H1 (cell line): ENCODE measurements at regions not wholly inside any gene's neighbourhood (a gene's known extent, or its start where the extent isn't known, plus 50 kb on each side); places are given as distances from the start of the nearest gene placed in this dataset.

Source experiments
- CTCF ChIA-PET: fragments of 300-600 bp; sonication (Branson Sonifier 250); formaldehyde crosslinking; loops from one replicate; lab custom pipeline; 2021; ENCODE audit not compliant: partially characterized antibody; lab: Charles Lee
- POLR2A ChIA-PET: fragments of 300-600 bp; sonication (Branson Sonifier 250); formaldehyde crosslinking; loops from one replicate; lab custom pipeline; 2021; ENCODE audit warnings: inconsistent platforms; ENCODE audit not compliant: partially characterized antibody; lab: Charles Lee
- DNase-seq, 2 experiments: peaks; one replicate each; pipeline versions ENCODE4 v3.0.0 to v3.0.0-alpha.2; 2010 to 2022; ENCODE audit warnings: low spot score in 2 of 2, low read depth in 1 of 2, mixed read lengths in 1 of 2
- FAIRE-seq: peaks from 2 replicates; lab custom pipeline; 2011; peaks lifted over from hg19 to GRCh38; lab: Jason Lieb, UNC
- H2AFZ ChIP-seq: 2 replicates; pipeline ENCODE4 v1.8.1; 2012; ENCODE audit warnings: low read length, inconsistent platforms
- H2AK5ac ChIP-seq: 2 replicates; pipeline ENCODE4 v1.6.1; 2013; ENCODE audit warnings: low read depth, low read length
- H2BK120ac ChIP-seq: replicated peaks from 2 replicates; pipeline ENCODE3; 2013; ENCODE audit warnings: low read depth, low read length, inconsistent platforms
- H2BK12ac ChIP-seq: 2 replicates; pipeline ENCODE4 v1.6.1; 2013; ENCODE audit warnings: low read depth, low read length
- H2BK15ac ChIP-seq: 2 replicates; pipeline ENCODE4 v1.6.1; 2013; ENCODE audit warnings: low read length
- H2BK20ac ChIP-seq: 2 replicates; pipeline ENCODE4 v1.6.1; 2013; ENCODE audit warnings: low read length
- H2BK5ac ChIP-seq: 2 replicates; pipeline ENCODE4 v1.6.1; 2013; ENCODE audit warnings: low read depth, low read length
- H3K14ac ChIP-seq: 2 replicates; pipeline ENCODE4 v1.6.1; 2013; ENCODE audit warnings: inconsistent platforms; ENCODE audit not compliant: insufficient read length
- H3K18ac ChIP-seq: 2 replicates; pipeline ENCODE4 v1.6.1; 2013; ENCODE audit warnings: low read length; ENCODE audit errors: extremely low read depth
- H3K23ac ChIP-seq: 2 replicates; pipeline ENCODE4 v1.6.1; 2013; ENCODE audit warnings: inconsistent platforms; ENCODE audit not compliant: insufficient read length
- H3K23me2 ChIP-seq: 2 replicates; pipeline ENCODE4 v1.6.1; 2013; ENCODE audit warnings: low read depth, low read length
- H3K27ac ChIP-seq: 2 replicates; pipeline ENCODE4 v1.6.1; 2011; ENCODE audit warnings: low read depth, low read length, inconsistent platforms
- H3K27me3 ChIP-seq, 4 experiments: replicated peaks in 1 of 4; 1 replicate in 1 of 4; 2 replicates in 3 of 4; pipeline versions ENCODE4 v1.6.1 to v1.8.1; 2011 to 2013; ENCODE audit warnings: low read length in 3 of 4, mild to moderate bottlenecking in 3 of 4, inconsistent platforms in 2 of 4, mixed read lengths in 2 of 4, moderate library complexity in 1 of 4; ENCODE audit not compliant: control insufficient read depth in 3 of 4, insufficient read depth in 3 of 4; ENCODE audit errors: extremely low read depth in 1 of 4
- H3K36me3 ChIP-seq, 4 experiments: 2 replicates each; pipeline versions ENCODE4 v1.6.1 to v1.8.1; 2011 to 2013; ENCODE audit warnings: mild to moderate bottlenecking in 4 of 4, low read length in 3 of 4, moderate library complexity in 2 of 4, control low read depth in 1 of 4, inconsistent platforms in 1 of 4; ENCODE audit not compliant: insufficient read depth in 4 of 4, control insufficient read depth in 2 of 4
- H3K4ac ChIP-seq: replicated peaks from 2 replicates; pipeline ENCODE3; 2013; ENCODE audit warnings: low read length, low read depth, mixed read lengths, inconsistent platforms; ENCODE audit not compliant: insufficient read length
- H3K4me1 ChIP-seq, 4 experiments: replicated peaks in 1 of 4; 1 replicate in 1 of 4; 2 replicates in 3 of 4; pipeline versions ENCODE4 v1.6.1 to v1.8.1; 2011 to 2013; ENCODE audit warnings: low read length in 3 of 4, inconsistent platforms in 2 of 4, mixed read lengths in 1 of 4; ENCODE audit not compliant: insufficient read depth in 4 of 4, control insufficient read depth in 3 of 4
- H3K4me2 ChIP-seq, 2 experiments: 2 replicates each; pipeline versions ENCODE4 v1.6.1 to v1.8.1; 2011 to 2013; ENCODE audit warnings: low read depth in 2 of 2, low read length in 2 of 2, control low read depth in 1 of 2, inconsistent platforms in 1 of 2, mild to moderate bottlenecking in 1 of 2; ENCODE audit not compliant: insufficient read depth in 1 of 2
- H3K4me3 ChIP-seq, 4 experiments: fragments of 200-600, 300-600 bp in 1 of 4; sonication (generic), shearing (Covaris generic), sonication (Bioruptor Twin) in 1 of 4; 2 replicates each; pipeline versions ENCODE4 v1.5.1 to v1.8.1; 2011 to 2016; ENCODE audit warnings: low read length in 4 of 4, low read depth in 3 of 4, control low read depth in 2 of 4, inconsistent platforms in 2 of 4, mild to moderate bottlenecking in 2 of 4, mixed read lengths in 1 of 4, moderate library complexity in 1 of 4; ENCODE audit not compliant: insufficient read depth in 2 of 4; ENCODE audit errors: extremely low read depth in 1 of 4
- H3K56ac ChIP-seq: replicated peaks from 2 replicates; pipeline ENCODE3; 2013; ENCODE audit warnings: low read depth, mild to moderate bottlenecking, mixed read lengths, low read length, inconsistent platforms; ENCODE audit not compliant: insufficient read length
- H3K79me1 ChIP-seq: 2 replicates; pipeline ENCODE4 v1.6.1; 2013; ENCODE audit warnings: low read depth, low read length, control low read depth
- H3K79me2 ChIP-seq, 2 experiments: 2 replicates each; pipeline versions ENCODE4 v1.6.1 to v1.8.1; 2012 to 2013; ENCODE audit warnings: low read length in 2 of 2, mild to moderate bottlenecking in 2 of 2, inconsistent platforms in 1 of 2; ENCODE audit not compliant: insufficient read depth in 2 of 2, control insufficient read depth in 1 of 2
- H3K9ac ChIP-seq, 4 experiments: replicated peaks in 1 of 4; 1 replicate in 1 of 4; 2 replicates in 3 of 4; pipeline versions ENCODE4 v1.6.1 to v1.8.1; 2011 to 2013; ENCODE audit warnings: low read depth in 3 of 4, low read length in 3 of 4, control low read depth in 2 of 4, mild to moderate bottlenecking in 2 of 4, moderate library complexity in 2 of 4, inconsistent platforms in 1 of 4; ENCODE audit errors: extremely low read depth in 1 of 4
- H3K9me3 ChIP-seq, 2 experiments: 2 replicates each; pipeline versions ENCODE4 v1.6.1 to v1.8.1; 2012 to 2013; ENCODE audit warnings: mild to moderate bottlenecking in 2 of 2, moderate library complexity in 2 of 2, control low read depth in 1 of 2, inconsistent platforms in 1 of 2, low read depth in 1 of 2, low read length in 1 of 2, mixed read lengths in 1 of 2; ENCODE audit not compliant: insufficient read depth in 2 of 2
- H4K20me1 ChIP-seq, 2 experiments: replicated peaks in 1 of 2; 2 replicates each; pipeline versions ENCODE3 to v1.8.1; 2011 to 2013; ENCODE audit warnings: inconsistent platforms in 2 of 2, low read length in 2 of 2, mild to moderate bottlenecking in 1 of 2; ENCODE audit not compliant: insufficient read depth in 2 of 2, control insufficient read depth in 1 of 2
- H4K5ac ChIP-seq: 2 replicates; pipeline ENCODE4 v1.6.1; 2013; ENCODE audit warnings: low read length, low read depth, mixed read lengths, inconsistent platforms; ENCODE audit not compliant: insufficient read length
- H4K8ac ChIP-seq: 2 replicates; pipeline ENCODE4 v1.8.0; 2013; ENCODE audit warnings: mild to moderate bottlenecking, moderate library complexity, low read length, inconsistent platforms; ENCODE audit not compliant: insufficient read depth; ENCODE audit errors: extremely low read depth
- H4K91ac ChIP-seq: replicated peaks from 2 replicates; pipeline ENCODE3; 2013; ENCODE audit warnings: low read length, mixed read lengths, inconsistent platforms; ENCODE audit not compliant: insufficient read length
- CEBPB ChIP-seq: IDR thresholded peaks from 2 replicates; pipeline ENCODE4 v1.6.1; 2012; ENCODE audit warnings: low read depth, low read length
- CHD1 ChIP-seq: IDR thresholded peaks from 2 replicates; pipeline ENCODE4 v1.6.1; 2012; ENCODE audit warnings: low read depth, low read length, improper control_type of control experiment
- E2F6 ChIP-seq: IDR thresholded peaks from 2 replicates; pipeline ENCODE4 v1.6.1; 2012; ENCODE audit warnings: inconsistent platforms
- FOSL1 ChIP-seq: IDR thresholded peaks from 2 replicates; pipeline ENCODE4 v1.6.1; 2011; ENCODE audit warnings: mild to moderate bottlenecking, low read depth, low read length, moderate library complexity; ENCODE audit not compliant: insufficient read depth
- HDAC2 ChIP-seq, 2 experiments: fragments of 300-600 bp in 1 of 2; sonication (generic) in 1 of 2; IDR thresholded peaks; 2 replicates each; pipeline ENCODE4 v1.6.1; 2011 to 2012; ENCODE audit warnings: low read depth in 2 of 2, low read length in 2 of 2, mild to moderate bottlenecking in 2 of 2, moderate library complexity in 2 of 2, borderline replicate concordance in 1 of 2, inconsistent platforms in 1 of 2
- POU5F1 ChIP-seq: IDR thresholded peaks from 2 replicates; pipeline ENCODE4 v1.6.1; 2011; ENCODE audit warnings: low read depth, mild to moderate bottlenecking, low read length, moderate library complexity
- SIRT6 ChIP-seq: IDR thresholded peaks from one replicate; pipeline ENCODE4 v1.7.1; 2012; ENCODE audit warnings: low read length, inconsistent platforms
- SP2 ChIP-seq: IDR thresholded peaks from 2 replicates; pipeline ENCODE4 v1.6.1; 2012; ENCODE audit warnings: mild to moderate bottlenecking, low read length, inconsistent platforms
- SUZ12 ChIP-seq: fragments of 200-600 bp; sonication (generic); IDR thresholded peaks from 2 replicates; pipeline ENCODE4 v1.6.1; 2012; ENCODE audit warnings: mild to moderate bottlenecking, inconsistent platforms, low read length, moderate library complexity, mixed read lengths
- TBP ChIP-seq: IDR thresholded peaks from 2 replicates; pipeline ENCODE4 v1.6.1; 2011; ENCODE audit warnings: low read depth, low read length, improper control_type of control experiment
- USF2 ChIP-seq: IDR thresholded peaks from 2 replicates; pipeline ENCODE4 v1.6.1; 2011; ENCODE audit warnings: low read length, improper control_type of control experiment
- YY1 ChIP-seq: IDR thresholded peaks from 2 replicates; pipeline ENCODE4 v1.6.1; 2011; ENCODE audit warnings: low read depth, mild to moderate bottlenecking, low read length
- ZNF274 ChIP-seq: IDR thresholded peaks from 2 replicates; pipeline ENCODE4 v1.7.0; 2012; ENCODE audit warnings: low read length, borderline replicate concordance; ENCODE audit errors: extremely low read depth
- WGBS, 2 experiments: shearing (Covaris generic) in 1 of 2; methylation state at CpG; one replicate each; pipeline versions ENCODE4 v1.1.6 to v1.1.7; 2013 to 2015; ENCODE audit warnings: low lambda C conversion rate in 2 of 2, mixed read lengths in 2 of 2, inconsistent platforms in 1 of 2, low coverage in 1 of 2, missing lambda C conversion rate in 1 of 2; ENCODE audit not compliant: insufficient replicate concordance in 2 of 2, insufficient coverage in 1 of 2, insufficient read length in 1 of 2; ENCODE audit errors: extremely low coverage in 1 of 2, missing lambda C conversion rate in 1 of 2; 5-methylcytosine and 5-hydroxymethylcytosine counted together

GRCh38 chr7:138259675-138260074 lies 183.4 kb downstream of the AKR1D1 start:
- Histone ChIP-seq H3K36me3 (peaks cover 0 to 4% (median 0%) of the 10 kb centered on the region in 4 experiments; a peak in 1 of 8 replicates), H3K4ac (no peak overlapping the region), H3K4me2 (no peak overlapping the region), H3K23me2 (no peaks in the 10 kb centered on the region), H3K79me1 (no peaks in the 10 kb centered on the region), H2AK5ac (no peak overlapping the region), H3K27me3 (peaks cover 0 to 2% (median 0%) of the 10 kb centered on the region in 4 experiments; a peak in 1 of 7 replicates), H3K23ac (no peak overlapping the region), H3K18ac (no peak overlapping the region), H3K27ac (no peak overlapping the region), H3K4me1 (peaks cover 0 to 4% (median 1%) of the 10 kb centered on the region in 4 experiments; a peak in 3 of 7 replicates), H2BK15ac (no peak overlapping the region), H3K4me3 (no peak overlapping the region), H4K8ac (no peak overlapping the region), H2BK20ac (no peak overlapping the region), H2BK120ac (no peak overlapping the region), H3K14ac (no peak overlapping the region), H4K5ac (no peak overlapping the region), H3K9me3 (peaks cover 0 to 4% of the 10 kb centered on the region in 2 experiments; a peak in 1 of 4 replicates), H2AFZ (0 out of 2 replicates have a peak overlapping the region, but pooled peaks have one; percentile 2), H2BK12ac (no peak overlapping the region), H3K79me2 (no peaks in the 10 kb centered on the region), H3K56ac (no peak overlapping the region), H3K9ac (no peak overlapping the region), H4K20me1 (no peaks in the 10 kb centered on the region), H2BK5ac (no peak overlapping the region), H4K91ac (no peak overlapping the region)
- FAIRE-seq (no peak), DNase-seq (no peak)
- WGBS, 2 experiments = 94% methylated on average over 3 of the region's 3 CpGs; no CpG with 5 or more reads in 1 of the 2 experiments
- ChIA-PET POLR2A (interaction anchor here (1.7 kb wide), 1 partner anchor 15 kb away, joined by 5 read pairs; no protein-coding TSS in a partner anchor), CTCF (interaction anchor here (0.6 kb wide), 1 partner anchor 158 kb away, joined by 4 read pairs; no protein-coding TSS in a partner anchor)
- TF ChIP-seq TBP (no peak), HDAC2 (IDR thresholded peaks at IDR 0.05; ENCODE audit: borderline replicate concordance in 1 of 2, low read depth in 2 of 2, low read length in 2 of 2) (no peak), FOSL1 (no peak), E2F6 (no peak), SP2 (no peak), CHD1 (no peak), SUZ12 (no peak), SIRT6 (no peak), USF2 (no peak), YY1 (no peak), CEBPB (no peak), POU5F1 (no peak), ZNF274 (no peak)
